HG03139 (cell line): ENCODE measurements at regions not wholly inside any gene's neighbourhood (a gene's known extent, or its start where the extent isn't known, plus 50 kb on each side); places are given as distances from the start of the nearest gene placed in this dataset.

Experiments
- ATAC-seq: cut with Tn5 transposase; IDR thresholded peaks from one replicate; pipeline ENCODE4 v1.9.1; 2021; ENCODE audit not compliant: unreplicated experiment

DNA sequence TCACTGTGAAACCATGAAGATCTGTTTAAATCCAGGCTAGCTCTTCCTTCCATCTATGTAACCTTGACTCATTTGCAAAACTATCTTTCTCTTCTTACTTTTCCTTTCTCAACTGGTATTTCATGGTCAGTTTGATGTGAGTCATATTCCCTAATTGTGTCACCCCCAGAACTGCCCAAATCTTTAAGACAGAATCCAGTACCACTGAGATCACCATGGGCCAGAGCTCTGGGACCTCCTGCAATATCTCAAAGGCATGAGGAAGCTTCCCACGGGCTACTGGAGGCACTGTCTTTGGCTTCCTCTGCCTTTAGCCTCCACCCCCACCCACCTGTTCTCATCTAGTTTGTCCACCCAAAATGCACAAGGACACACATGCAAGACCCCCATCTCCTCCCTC, 274.4 kb upstream of the FMN2 start:
- ATAC-seq = no peak

- ATAC-seq = no peak
These were observed 273.9 kb upstream of the FMN2 start for GRCh38 chr1:239817801-239818200.

GRCh38 chr1:239819096-239819495, 272.6 kb upstream of the FMN2 start:
- no peak for ATAC-seq

DNA sequence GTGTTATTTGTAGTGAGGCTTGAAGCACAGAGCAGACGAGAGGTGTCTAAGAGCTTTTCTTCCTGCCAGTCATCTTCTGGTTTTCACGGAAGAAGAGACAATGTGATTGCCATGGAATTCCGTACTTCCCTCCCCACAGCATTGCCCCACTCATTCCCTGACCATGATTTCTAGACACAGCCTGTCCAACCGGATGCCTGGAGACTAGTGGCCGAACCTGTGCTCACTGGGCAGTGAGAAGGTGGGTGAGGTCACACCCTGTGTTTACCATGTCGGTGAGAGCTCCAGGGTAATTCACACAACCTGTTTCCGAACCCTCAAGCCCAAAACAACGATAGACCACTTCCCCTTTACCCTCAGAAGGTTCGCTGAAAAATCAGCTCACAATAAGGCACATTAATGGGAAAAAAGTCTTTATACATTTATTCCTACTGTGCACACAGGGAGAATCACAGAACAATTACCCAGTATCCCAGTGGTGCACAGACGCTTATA, 271.9 kb upstream of the FMN2 start:
- ATAC-seq = no peak

- no peak for ATAC-seq
These were observed 267.8 kb upstream of the FMN2 start for GRCh38 chr1:239823852-239824251.

DNA sequence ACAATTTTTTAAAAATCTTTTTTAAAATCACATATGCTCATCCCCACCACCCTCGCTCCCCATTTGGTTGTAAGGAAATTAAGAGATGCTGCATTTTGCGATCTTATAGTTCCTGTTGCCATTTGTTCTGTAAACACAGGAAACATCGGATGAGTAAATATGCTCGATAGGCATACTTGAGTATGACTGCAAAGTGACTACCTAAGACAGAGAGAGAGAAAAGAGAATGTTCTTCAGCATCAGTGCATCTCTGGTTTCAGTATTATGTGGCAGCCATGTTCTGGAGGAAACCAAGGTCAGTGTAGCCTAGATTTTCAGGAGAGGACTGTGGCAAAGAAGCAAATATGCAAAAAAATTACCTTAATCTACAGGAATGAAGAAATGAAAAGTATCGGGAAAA, 265.5 kb upstream of the FMN2 start:
- ATAC-seq = no peak

GRCh38 chr1:239826736-239827135, 264.9 kb upstream of the FMN2 start:
- no peak for ATAC-seq

DNA sequence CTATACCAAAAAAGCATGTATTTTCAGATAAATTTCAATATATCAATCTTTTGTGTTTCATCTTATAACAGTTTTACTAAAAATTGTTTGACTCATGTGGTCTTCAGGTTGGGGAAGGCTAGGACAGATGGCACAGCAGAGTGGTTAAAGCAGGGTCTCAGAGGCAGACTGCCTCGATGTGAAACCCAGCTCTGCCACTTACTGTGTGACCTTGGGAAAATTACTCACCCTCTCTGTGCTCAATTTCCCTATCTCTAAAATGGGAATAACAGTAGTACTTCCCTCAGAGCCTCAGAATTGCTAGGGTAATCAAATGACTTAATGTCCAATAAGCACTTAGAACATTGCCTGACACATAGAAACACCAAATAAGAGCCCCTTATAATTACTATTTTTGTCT, 262.1 kb upstream of the FMN2 start:
- no peak for ATAC-seq

DNA sequence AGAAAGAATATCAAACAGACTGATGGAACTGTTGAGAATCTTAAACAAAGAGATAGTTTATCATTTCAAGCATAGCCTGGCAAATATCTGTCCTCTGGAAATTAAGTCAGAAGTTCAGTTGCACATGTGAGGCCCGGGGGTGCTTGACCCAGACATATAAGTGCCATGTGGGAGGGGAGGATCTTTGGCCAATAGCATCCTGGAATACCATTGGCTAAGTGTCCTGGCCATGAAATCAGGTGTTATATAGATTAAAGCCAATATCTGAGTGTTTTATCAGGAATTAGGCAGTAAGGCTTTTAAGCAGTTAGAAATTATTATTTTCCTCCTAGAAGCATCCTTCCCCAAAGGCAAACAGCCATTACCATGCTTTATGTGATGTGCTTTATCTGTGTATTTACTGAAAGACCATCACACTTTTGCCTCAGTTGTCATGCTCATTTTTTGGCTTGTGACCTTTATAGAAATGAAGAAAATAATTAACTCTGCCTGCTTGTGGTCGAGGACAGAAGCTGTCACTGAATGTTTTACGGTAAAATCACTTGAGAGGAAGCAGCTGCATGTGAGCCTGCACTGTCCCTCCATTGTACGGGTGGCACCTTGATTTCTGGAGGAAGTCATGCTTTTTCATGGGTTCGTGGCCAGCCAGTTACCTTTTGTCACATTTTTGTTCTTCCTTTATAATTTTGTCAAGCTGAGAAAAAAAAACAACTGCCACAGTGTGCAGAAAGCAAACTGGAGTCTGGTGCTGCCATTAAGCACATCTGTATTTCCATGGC, 259.9 kb upstream of the FMN2 start:
- ATAC-seq = no peak

DNA sequence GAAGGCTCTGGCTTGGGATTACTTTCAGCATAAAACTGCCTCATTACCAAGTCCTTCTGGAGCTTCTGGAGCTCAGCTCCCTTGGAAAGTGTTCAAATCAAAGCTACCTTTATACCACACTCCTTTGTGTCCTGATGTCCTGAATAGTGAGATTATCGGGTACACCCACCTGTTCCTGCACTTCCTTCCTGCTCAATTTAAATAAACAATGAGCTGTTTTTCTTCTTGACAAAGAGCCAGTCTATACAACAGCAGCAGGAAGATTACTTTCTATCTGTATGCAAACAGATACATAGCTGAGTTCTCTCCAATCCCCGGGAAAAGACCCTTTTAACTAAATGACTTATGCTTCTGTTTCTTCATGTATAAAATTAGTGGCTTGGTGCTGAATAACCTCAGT, 258.0 kb upstream of the FMN2 start:
- ATAC-seq = no peak

DNA sequence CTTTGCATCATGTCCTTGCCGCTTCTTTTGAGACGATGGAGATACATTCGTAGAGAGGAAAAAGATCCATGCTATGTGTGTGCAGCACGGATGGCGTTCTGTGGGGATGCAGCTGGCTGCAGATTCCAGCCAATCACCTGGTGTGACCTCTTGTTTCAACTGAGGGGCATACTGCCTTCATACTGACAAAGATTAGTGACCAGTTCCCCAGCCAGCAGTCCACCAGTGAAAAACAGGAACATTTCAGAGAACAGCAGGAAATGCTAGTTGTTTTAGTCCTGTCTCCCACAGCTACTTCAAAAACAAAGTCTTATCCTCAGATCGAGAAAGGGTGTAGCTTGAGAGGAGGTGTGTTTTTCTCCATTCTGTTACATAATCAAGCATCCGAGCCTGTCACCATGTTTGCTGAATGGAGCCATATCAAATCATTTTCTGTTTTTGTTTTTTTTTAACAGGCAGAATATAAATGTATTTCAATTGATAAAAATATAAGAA, 255.7 kb upstream of the FMN2 start:
- no peak for ATAC-seq

DNA sequence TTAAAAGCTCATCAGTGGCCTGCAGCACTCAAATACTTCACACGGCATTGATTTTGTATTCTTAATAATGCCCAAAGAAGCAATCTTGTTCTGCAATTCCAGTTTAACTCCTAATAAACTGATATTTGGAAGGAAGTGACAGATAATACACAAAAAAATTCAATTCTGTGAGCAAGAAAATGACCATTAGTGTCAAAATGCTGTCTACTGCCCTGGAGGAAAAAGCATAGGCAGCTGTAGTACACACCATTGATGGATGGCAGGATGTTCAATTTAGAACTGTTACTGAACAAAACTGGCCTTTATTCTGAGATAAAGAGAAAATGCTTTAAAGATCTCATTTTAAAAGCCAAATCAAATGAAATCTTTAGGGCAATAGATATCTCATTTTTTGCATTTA, 251.3 kb upstream of the FMN2 start:
- ATAC-seq = no peak

DNA sequence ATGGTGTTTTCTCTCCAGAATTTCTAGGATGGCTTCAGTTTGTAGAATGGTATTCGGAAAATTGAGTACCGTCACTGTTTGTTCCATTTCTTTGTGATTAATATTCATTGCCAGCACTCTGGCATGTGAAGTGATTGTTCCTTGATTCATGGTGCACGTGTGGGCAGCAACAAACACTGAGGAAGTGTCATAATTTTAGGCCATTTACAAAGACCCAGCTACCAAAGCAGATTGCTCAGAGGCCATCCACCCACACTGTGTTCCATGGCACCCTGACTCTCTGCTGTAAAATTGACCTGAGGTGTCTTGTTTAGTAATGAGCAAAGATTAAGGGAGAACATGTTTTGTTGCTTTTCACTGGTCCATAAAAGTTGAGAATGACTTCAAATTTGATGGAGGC, 250.9 kb upstream of the FMN2 start:
- no peak for ATAC-seq

GRCh38 chr1:239841631-239842030, 250.1 kb upstream of the FMN2 start:
- ATAC-seq = no peak

GRCh38 chr1:239843541-239843940, 248.1 kb upstream of the FMN2 start:
- ATAC-seq = no peak

DNA sequence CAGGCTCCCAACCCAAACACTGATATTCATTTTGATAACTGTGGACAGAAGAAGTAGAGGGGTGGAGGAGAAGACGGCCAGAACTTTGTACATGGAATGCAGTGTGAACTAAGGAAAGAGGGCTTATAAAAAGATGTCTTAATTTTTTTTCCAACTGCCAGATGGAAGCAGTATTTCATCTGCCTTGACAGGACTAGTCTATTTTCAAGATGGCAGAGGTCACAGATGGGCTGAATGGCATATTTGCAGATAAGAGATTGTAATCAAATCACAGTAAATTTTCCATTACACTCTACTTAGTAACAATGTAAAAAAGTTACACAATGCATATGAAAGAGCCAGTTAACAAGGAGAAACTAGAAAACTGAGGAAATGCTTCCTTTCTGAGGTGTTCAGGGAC, 246.8 kb upstream of the FMN2 start:
- ATAC-seq = no peak

DNA sequence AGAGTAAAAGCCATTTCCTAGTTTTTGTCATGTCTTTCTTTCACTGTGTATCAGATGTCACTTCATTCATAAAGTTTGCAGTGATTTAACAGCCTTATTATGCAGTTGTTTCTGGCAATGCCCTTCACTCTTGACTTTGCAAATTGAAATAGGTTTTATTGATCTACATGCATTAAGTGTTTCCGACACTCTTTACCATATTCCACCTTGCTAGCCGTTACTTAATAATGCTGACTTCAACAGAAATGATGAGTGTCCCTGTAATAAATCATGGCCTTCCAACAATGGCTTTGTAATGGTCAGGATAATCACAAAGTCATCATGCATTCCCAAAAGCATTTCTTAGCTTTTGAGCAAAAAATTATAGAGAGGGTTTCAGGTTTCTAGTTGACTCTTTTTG, 236.8 kb upstream of the FMN2 start:
- ATAC-seq = no peak

- no peak for ATAC-seq
These were observed 235.6 kb upstream of the FMN2 start for GRCh38 chr1:239856067-239856466.

- ATAC-seq = no peak
These were observed 234.8 kb upstream of the FMN2 start for GRCh38 chr1:239856924-239857323.

- ATAC-seq = no peak
These were observed 233.6 kb upstream of the FMN2 start for GRCh38 chr1:239858057-239858456.

GRCh38 chr1:239858529-239858928, 233.2 kb upstream of the FMN2 start:
- ATAC-seq = no peak

DNA sequence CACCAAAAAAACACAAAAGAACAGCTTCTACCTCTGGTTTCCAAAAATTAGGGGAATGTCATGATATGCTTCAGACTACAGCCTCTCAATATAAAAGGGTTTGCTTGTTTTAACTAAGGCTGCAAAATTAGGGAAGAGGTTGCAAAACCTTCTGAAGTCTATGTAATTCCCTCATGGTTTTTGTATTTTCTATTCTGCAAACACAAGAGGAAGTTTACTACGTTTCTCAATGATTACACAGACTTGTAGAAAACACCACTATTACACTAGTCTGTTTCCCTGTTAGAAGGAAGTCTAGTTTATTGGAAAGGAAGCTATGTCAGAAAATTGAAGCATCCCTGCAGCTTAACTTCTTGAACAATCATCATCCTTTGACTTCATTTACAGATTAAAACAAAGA, 229.7 kb upstream of the FMN2 start:
- ATAC-seq = no peak
